ENCODE measurements at regions not wholly inside any gene's neighbourhood (a gene's known extent, or its start where the extent isn't known, plus 50 kb on each side); places are given as distances from the start of the nearest gene placed in this dataset.

DNA sequence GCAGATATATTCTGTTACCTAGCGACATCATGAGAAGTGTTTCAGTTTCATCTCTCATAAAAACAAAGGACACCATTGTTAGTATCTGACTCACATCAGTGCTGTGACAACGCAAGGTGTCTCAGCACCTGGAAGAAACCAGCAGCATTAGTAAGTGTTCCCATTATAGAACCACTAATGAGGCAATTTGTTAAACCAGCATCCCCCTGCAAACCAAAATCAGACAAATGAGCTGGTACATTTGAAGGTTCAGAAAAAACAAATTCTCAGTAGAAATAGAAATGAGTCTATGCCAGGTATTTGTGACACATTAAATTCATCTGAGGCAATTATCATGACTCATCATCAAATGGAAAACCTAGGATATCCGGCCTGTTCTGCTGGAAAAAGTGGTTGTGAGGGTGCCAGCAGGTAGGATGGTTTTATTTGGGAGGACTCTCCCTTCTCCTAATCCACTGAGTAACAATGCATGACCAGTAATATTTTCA, 151.7 kb downstream of the TMEM200A start:
- Histone ChIP-seq H3K9me3 (no peaks in the 10 kb centered on the region), H3K4me1 (no peaks in the 10 kb centered on the region), H3K27ac (no peak overlapping the region), H3K4me3 (no peak overlapping the region), H3K36me3 (no peaks in the 10 kb centered on the region), H3K27me3 (no peaks in the 10 kb centered on the region)
- ATAC-seq = no peak
- DNase-seq = no peak
- intact Hi-C loops (cut with DNase I) = no loop called here
- TF ChIP-seq, protein P1, sequence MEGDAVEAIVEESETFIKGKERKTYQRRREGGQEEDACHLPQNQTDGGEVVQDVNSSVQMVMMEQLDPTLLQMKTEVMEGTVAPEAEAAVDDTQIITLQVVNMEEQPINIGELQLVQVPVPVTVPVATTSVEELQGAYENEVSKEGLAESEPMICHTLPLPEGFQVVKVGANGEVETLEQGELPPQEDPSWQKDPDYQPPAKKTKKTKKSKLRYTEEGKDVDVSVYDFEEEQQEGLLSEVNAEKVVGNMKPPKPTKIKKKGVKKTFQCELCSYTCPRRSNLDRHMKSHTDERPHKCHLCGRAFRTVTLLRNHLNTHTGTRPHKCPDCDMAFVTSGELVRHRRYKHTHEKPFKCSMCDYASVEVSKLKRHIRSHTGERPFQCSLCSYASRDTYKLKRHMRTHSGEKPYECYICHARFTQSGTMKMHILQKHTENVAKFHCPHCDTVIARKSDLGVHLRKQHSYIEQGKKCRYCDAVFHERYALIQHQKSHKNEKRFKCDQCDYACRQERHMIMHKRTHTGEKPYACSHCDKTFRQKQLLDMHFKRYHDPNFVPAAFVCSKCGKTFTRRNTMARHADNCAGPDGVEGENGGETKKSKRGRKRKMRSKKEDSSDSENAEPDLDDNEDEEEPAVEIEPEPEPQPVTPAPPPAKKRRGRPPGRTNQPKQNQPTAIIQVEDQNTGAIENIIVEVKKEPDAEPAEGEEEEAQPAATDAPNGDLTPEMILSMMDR (IDR thresholded peaks at IDR 0.05) = no peak

DNA sequence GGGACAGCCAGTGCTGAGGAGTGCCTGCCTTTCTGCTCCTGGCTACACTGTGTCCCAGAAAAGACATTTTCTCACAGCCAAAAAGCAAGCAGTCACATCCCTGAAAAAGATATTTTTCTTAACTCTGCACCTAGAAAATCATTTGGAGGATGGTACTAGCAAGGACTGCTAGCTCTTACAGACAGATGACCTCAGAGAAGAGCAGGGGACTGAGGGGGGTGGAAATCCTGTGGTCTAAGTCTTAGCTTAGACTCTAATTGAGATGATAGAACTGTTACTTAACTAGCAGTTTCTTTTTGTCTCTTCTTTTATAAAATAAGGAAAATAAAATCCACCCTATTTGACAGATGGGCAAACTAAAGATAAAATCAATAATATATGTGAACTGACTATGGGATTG, 152.8 kb downstream of the TMEM200A start:
- Histone ChIP-seq H3K9me3 (no peaks in the 10 kb centered on the region), H3K4me3 (no peak overlapping the region), H3K4me1 (no peaks in the 10 kb centered on the region), H3K27me3 (no peaks in the 10 kb centered on the region), H3K36me3 (no peaks in the 10 kb centered on the region), H3K27ac (no peak overlapping the region)
- ATAC-seq (no peak), DNase-seq (no peak)
- TF ChIP-seq, protein P1 (IDR thresholded peaks at IDR 0.05) = no peak
- intact Hi-C loops (cut with DNase I) = no loop called here

DNA sequence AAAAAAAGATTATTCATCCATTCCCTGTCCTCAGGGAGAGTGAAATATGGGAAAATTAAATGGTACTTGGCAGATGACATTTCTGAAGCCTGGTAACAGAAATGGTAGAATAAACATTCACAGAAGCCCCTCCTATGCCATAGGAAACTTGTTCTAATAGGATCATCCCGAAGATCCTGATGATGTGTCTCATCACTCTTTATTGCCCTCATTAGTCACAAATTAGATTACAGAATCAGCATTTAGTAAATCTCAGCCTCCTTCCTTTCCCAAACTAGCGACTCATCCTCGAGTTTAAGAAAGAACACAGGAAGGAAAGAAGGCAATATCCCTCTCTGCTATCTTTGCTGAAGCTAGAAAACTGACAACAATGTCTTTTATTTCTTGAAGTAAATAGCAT, 154.4 kb downstream of the TMEM200A start:
- Histone ChIP-seq H3K36me3 (no peaks in the 10 kb centered on the region), H3K9me3 (no peaks in the 10 kb centered on the region), H3K27ac (no peak overlapping the region), H3K4me3 (no peak overlapping the region), H3K4me1 (no peaks in the 10 kb centered on the region), H3K27me3 (no peaks in the 10 kb centered on the region)
- TF ChIP-seq, protein P1 (IDR thresholded peaks at IDR 0.05) = no peak
- intact Hi-C loops (cut with DNase I) = no loop called here
- ATAC-seq (no peak), DNase-seq (no peak)

- H3K9me3 ChIP-seq = no peaks in the 10 kb centered on the region
Observed at GRCh38 chr6:130520801-130521200, 155.0 kb downstream of the TMEM200A start.

GRCh38 chr6:130524552-130524951, 158.7 kb downstream of the TMEM200A start:
- intact Hi-C loops (cut with DNase I) = no loop called here
- H3K27ac ChIP-seq = no peak overlapping the region
- no peaks in the 10 kb centered on the region for H3K36me3 ChIP-seq
- H3K27me3 ChIP-seq = no peaks in the 10 kb centered on the region
- ATAC-seq (no peak), DNase-seq (no peak)
- no peaks in the 10 kb centered on the region for H3K4me1 ChIP-seq
- TF ChIP-seq, protein P1 (IDR thresholded peaks at IDR 0.05) = no peak
- H3K9me3 ChIP-seq = no peaks in the 10 kb centered on the region
- no peak overlapping the region for H3K4me3 ChIP-seq

More at GRCh38 chr6:130520801-130521200, 155.0 kb downstream of the TMEM200A start:
- Histone ChIP-seq H3K36me3 (no peaks in the 10 kb centered on the region), H3K27me3 (no peaks in the 10 kb centered on the region), H3K27ac (no peak overlapping the region), H3K4me3 (no peak overlapping the region), H3K4me1 (no peaks in the 10 kb centered on the region)
- TF ChIP-seq, protein P1 (IDR thresholded peaks at IDR 0.05) = no peak
- intact Hi-C loops (cut with DNase I) = no loop called here
- no peak for DNase-seq
- ATAC-seq = no peak
